ENCODE measurements at regions not wholly inside any gene's neighbourhood (a gene's known extent, or its start where the extent isn't known, plus 50 kb on each side); places are given as distances from the start of the nearest gene placed in this dataset.

DNA sequence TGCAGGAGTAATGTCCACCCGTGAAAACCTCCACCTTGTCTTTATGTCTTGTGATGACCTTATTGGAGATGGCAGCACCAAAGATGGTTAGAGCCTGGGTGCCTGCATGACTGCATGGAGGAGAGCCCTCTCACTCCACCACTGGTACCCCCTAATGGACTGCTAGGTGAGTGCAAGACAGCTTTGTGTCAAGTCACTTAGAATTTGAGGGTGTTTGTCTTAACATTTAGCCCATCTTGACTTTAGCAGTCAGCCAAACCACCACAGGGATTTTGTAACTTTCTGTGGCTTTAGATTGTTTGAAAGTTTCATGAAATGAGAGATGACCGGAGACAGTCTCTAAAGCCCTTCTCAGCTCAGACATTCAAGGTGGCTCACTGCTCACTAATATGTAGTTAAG lies 232.9 kb upstream of the NCAM1 start:
- Histone ChIP-seq H3K9me3 (ENCODE audit: control insufficient read depth in 4 of 4, low read length in 3 of 4) (no peaks in the 10 kb centered on the region), H3K36me3 (ENCODE audit: control insufficient read depth in 4 of 4, insufficient read depth in 3 of 4, low read depth in 1 of 4, low read length in 3 of 4) (no peaks in the 10 kb centered on the region), H3K27ac (ENCODE audit: low read depth in 1 of 2, low read length in 2 of 2) (no peak overlapping the region), H3K4me1 (ENCODE audit: control insufficient read depth in 4 of 4, insufficient read depth in 4 of 4, low read length in 3 of 4) (no peaks in the 10 kb centered on the region), H3K9ac (ENCODE audit: low read depth in 1 of 2, low read length in 2 of 2) (no peak overlapping the region), H3K27me3 (ENCODE audit: control insufficient read depth in 4 of 4, insufficient read depth in 4 of 4, low read length in 3 of 4) (no peaks in the 10 kb centered on the region), H3K4me3 (ENCODE audit: low read depth in 1 of 3, low read length in 3 of 3) (no peak overlapping the region)
- 73% methylated on average over 2 of the region's 2 CpGs for WGBS
- TF ChIP-seq GABPA (IDR thresholded peaks at IDR 0.05 in 1 of 2, conservative IDR thresholded peaks at IDR 0.05 in 1 of 2): no peak
- TF ChIP-seq, protein P1, sequence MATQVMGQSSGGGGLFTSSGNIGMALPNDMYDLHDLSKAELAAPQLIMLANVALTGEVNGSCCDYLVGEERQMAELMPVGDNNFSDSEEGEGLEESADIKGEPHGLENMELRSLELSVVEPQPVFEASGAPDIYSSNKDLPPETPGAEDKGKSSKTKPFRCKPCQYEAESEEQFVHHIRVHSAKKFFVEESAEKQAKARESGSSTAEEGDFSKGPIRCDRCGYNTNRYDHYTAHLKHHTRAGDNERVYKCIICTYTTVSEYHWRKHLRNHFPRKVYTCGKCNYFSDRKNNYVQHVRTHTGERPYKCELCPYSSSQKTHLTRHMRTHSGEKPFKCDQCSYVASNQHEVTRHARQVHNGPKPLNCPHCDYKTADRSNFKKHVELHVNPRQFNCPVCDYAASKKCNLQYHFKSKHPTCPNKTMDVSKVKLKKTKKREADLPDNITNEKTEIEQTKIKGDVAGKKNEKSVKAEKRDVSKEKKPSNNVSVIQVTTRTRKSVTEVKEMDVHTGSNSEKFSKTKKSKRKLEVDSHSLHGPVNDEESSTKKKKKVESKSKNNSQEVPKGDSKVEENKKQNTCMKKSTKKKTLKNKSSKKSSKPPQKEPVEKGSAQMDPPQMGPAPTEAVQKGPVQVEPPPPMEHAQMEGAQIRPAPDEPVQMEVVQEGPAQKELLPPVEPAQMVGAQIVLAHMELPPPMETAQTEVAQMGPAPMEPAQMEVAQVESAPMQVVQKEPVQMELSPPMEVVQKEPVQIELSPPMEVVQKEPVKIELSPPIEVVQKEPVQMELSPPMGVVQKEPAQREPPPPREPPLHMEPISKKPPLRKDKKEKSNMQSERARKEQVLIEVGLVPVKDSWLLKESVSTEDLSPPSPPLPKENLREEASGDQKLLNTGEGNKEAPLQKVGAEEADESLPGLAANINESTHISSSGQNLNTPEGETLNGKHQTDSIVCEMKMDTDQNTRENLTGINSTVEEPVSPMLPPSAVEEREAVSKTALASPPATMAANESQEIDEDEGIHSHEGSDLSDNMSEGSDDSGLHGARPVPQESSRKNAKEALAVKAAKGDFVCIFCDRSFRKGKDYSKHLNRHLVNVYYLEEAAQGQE (IDR thresholded peaks at IDR 0.05): no peak
- TF ChIP-seq, protein P2, sequence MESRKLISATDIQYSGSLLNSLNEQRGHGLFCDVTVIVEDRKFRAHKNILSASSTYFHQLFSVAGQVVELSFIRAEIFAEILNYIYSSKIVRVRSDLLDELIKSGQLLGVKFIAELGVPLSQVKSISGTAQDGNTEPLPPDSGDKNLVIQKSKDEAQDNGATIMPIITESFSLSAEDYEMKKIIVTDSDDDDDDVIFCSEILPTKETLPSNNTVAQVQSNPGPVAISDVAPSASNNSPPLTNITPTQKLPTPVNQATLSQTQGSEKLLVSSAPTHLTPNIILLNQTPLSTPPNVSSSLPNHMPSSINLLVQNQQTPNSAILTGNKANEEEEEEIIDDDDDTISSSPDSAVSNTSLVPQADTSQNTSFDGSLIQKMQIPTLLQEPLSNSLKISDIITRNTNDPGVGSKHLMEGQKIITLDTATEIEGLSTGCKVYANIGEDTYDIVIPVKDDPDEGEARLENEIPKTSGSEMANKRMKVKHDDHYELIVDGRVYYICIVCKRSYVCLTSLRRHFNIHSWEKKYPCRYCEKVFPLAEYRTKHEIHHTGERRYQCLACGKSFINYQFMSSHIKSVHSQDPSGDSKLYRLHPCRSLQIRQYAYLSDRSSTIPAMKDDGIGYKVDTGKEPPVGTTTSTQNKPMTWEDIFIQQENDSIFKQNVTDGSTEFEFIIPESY (IDR thresholded peaks at IDR 0.05): no peak
- no peak for DNase-seq (ENCODE audit: low spot score)

DNA sequence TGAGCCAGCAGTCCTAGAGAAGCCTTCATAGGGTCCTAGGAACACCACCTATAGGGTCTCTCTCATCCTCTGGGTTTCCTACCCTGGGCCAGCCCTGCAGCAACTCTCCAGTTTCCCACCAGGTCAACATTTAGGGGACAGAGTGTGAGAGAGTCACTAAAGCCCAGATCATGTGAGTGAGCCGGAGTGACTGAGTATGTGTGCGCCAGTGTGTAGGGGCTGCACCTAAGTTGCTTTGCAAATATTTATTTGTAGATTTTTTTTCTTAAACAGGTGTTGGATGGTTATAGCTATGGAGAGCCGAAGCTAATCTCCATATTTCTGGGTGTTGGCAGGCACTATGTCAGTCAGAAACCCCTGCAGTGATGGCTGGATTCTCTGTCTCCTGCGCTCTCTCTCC lies 232.5 kb upstream of the NCAM1 start:
- Histone ChIP-seq H3K9ac (ENCODE audit: low read depth in 1 of 2, low read length in 2 of 2) (no peak overlapping the region), H3K27ac (ENCODE audit: low read depth in 1 of 2, low read length in 2 of 2) (no peak overlapping the region), H3K4me1 (ENCODE audit: control insufficient read depth in 4 of 4, insufficient read depth in 4 of 4, low read length in 3 of 4) (no peaks in the 10 kb centered on the region), H3K4me3 (ENCODE audit: low read depth in 1 of 3, low read length in 3 of 3) (no peak overlapping the region), H3K36me3 (ENCODE audit: control insufficient read depth in 4 of 4, insufficient read depth in 3 of 4, low read depth in 1 of 4, low read length in 3 of 4) (no peaks in the 10 kb centered on the region), H3K27me3 (ENCODE audit: control insufficient read depth in 4 of 4, insufficient read depth in 4 of 4, low read length in 3 of 4) (no peaks in the 10 kb centered on the region), H3K9me3 (ENCODE audit: control insufficient read depth in 4 of 4, low read length in 3 of 4) (no peaks in the 10 kb centered on the region)
- TF ChIP-seq SP1 (IDR thresholded peaks at IDR 0.05) (no peak), HNF4G (IDR thresholded peaks at IDR 0.05) (no peak), YY1 (IDR thresholded peaks at IDR 0.05) (no peak), GABPA (IDR thresholded peaks at IDR 0.05 in 1 of 2, conservative IDR thresholded peaks at IDR 0.05 in 1 of 2) (no peak), RXRA (IDR thresholded peaks at IDR 0.05) (no peak), FOXA2 (IDR thresholded peaks at IDR 0.05) (no peak), HNF4A (conservative IDR thresholded peaks at IDR 0.05) (no peak), TAF1 (conservative IDR thresholded peaks at IDR 0.05) (no peak), FOXA1 (IDR thresholded peaks at IDR 0.05) (no peak), RAD21 (IDR thresholded peaks at IDR 0.05) (no peak), EGR1 (IDR thresholded peaks at IDR 0.05; ENCODE audit: low read depth in 2 of 2) (no peak)
- TF ChIP-seq, protein P3, sequence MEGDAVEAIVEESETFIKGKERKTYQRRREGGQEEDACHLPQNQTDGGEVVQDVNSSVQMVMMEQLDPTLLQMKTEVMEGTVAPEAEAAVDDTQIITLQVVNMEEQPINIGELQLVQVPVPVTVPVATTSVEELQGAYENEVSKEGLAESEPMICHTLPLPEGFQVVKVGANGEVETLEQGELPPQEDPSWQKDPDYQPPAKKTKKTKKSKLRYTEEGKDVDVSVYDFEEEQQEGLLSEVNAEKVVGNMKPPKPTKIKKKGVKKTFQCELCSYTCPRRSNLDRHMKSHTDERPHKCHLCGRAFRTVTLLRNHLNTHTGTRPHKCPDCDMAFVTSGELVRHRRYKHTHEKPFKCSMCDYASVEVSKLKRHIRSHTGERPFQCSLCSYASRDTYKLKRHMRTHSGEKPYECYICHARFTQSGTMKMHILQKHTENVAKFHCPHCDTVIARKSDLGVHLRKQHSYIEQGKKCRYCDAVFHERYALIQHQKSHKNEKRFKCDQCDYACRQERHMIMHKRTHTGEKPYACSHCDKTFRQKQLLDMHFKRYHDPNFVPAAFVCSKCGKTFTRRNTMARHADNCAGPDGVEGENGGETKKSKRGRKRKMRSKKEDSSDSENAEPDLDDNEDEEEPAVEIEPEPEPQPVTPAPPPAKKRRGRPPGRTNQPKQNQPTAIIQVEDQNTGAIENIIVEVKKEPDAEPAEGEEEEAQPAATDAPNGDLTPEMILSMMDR (IDR thresholded peaks at IDR 0.05; ENCODE audit: low read depth, low read length, missing input control): no peak
- TF ChIP-seq, protein P4, sequence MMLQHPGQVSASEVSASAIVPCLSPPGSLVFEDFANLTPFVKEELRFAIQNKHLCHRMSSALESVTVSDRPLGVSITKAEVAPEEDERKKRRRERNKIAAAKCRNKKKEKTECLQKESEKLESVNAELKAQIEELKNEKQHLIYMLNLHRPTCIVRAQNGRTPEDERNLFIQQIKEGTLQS (IDR thresholded peaks at IDR 0.05): no peak
- TF ChIP-seq, protein P1 (IDR thresholded peaks at IDR 0.05): no peak
- 73% methylated on average over 4 of the region's 4 CpGs for WGBS
- DNase-seq (ENCODE audit: low spot score): no peak

All from liver (tissue), 8 donors.